KMS-11 (cell line): ENCODE measurements at regions not wholly inside any gene's neighbourhood (a gene's known extent, or its start where the extent isn't known, plus 50 kb on each side); places are given as distances from the start of the nearest gene placed in this dataset.

ENCODE experiments used
- H2AFZ ChIP-seq: fragments of 200-600 bp; sonication (generic); 2 replicates; pipeline ENCODE4 v1.6.1; 2016; ENCODE audit warnings: antibody characterized with exemption, mixed run types, low read depth
- H3K27ac ChIP-seq: fragments of 200-600 bp; sonication (generic); 2 replicates; pipeline ENCODE4 v1.6.1; 2016; ENCODE audit warnings: mild to moderate bottlenecking, mixed run types
- H3K27me3 ChIP-seq: fragments of 200-600 bp; sonication (generic); 2 replicates; pipeline ENCODE4 v1.6.1; 2017; ENCODE audit warnings: mild to moderate bottlenecking, low read depth, mixed run types, moderate library complexity; ENCODE audit not compliant: insufficient read depth
- H3K36me3 ChIP-seq: fragments of 200-600 bp; sonication (generic); 2 replicates; pipeline ENCODE4 v1.6.1; 2017; ENCODE audit warnings: mild to moderate bottlenecking, mixed run types; ENCODE audit not compliant: insufficient read depth
- H3K4me1 ChIP-seq: fragments of 200-600 bp; sonication (generic); 2 replicates; pipeline ENCODE4 v1.6.1; 2016; ENCODE audit warnings: mild to moderate bottlenecking, low read depth, mixed run types; ENCODE audit not compliant: poor library complexity, severe bottlenecking
- H3K4me2 ChIP-seq: fragments of 200-600 bp; sonication (generic); 2 replicates; pipeline ENCODE4 v1.7.0; 2016; ENCODE audit warnings: mild to moderate bottlenecking, mixed run types
- H3K4me3 ChIP-seq: fragments of 200-600 bp; sonication (generic); IDR thresholded peaks from 2 replicates; pipeline ENCODE4 v1.6.1; 2017; ENCODE audit warnings: low read depth, low read length, mixed read lengths; ENCODE audit not compliant: insufficient read depth
- H3K79me2 ChIP-seq: fragments of 200-600 bp; sonication (generic); 2 replicates; pipeline ENCODE4 v1.6.1; 2016; ENCODE audit warnings: low read depth, mixed run types; ENCODE audit not compliant: insufficient read depth
- H3K9ac ChIP-seq: fragments of 200-600 bp; sonication (generic); 2 replicates; pipeline ENCODE4 v1.6.1; 2016; ENCODE audit warnings: mild to moderate bottlenecking, mixed run types
- H4K20me1 ChIP-seq: fragments of 200-600 bp; sonication (generic); 2 replicates; pipeline ENCODE4 v1.6.1; 2016; ENCODE audit warnings: mild to moderate bottlenecking, mixed run types; ENCODE audit not compliant: insufficient read depth
- CTCF ChIP-seq: fragments of 200-600 bp; sonication (generic); conservative IDR thresholded peaks from 2 replicates; pipeline ENCODE4 v1.6.1; 2017; ENCODE audit warnings: low read depth, mild to moderate bottlenecking, antibody characterized with exemption, low read length, moderate library complexity, mixed read lengths

- H3K79me2 ChIP-seq = no peaks in the 10 kb centered on the region
- H3K4me2 ChIP-seq = no peak overlapping the region
- H3K27ac ChIP-seq = no peak overlapping the region
- no peaks in the 10 kb centered on the region for H3K27me3 ChIP-seq
- H3K36me3 ChIP-seq = no peaks in the 10 kb centered on the region
- H4K20me1 ChIP-seq = no peaks in the 10 kb centered on the region
- no peak overlapping the region for H2AFZ ChIP-seq
- H3K4me3 ChIP-seq = no peak overlapping the region
- no peak for TF ChIP-seq CTCF
- no peak overlapping the region for H3K9ac ChIP-seq
- H3K4me1 ChIP-seq = no peaks in the 10 kb centered on the region
These were observed 64.3 kb upstream of the PTCH1 start for GRCh38 chr9:95580812-95581761.

DNA sequence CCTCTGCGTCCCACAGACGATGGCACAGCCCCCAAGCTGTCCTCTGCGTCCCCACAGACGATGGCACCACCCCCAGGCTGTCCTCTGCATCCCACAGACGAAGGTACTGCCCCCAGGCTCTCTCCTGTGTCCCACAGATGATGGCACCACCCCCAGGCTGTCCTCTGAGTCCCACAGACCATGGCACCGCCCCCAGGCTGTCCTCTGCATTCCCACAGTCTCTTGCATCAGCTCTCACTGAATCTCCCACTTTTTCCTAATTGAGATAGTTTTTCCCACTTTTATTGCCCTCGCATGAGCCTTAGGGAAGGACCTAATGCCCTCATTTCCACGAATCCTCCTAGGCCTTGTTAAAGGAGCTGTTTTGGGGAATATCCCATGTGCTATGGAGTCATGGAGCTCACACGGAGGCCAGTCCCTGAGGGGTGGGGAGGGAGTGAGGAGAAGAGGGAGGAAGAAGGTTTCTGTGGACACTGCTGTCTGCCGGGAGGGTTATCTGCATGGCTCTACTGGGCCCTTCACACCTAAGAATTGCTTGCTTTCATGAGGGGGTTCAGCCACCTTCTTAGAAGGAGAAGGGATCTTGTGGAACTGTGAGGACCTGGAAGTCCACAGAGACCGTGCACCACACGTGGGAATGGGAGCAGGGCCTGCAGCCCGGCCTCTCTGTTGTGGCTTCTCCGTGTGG lies 58.2 kb upstream of the PTCH1 start:
- Histone ChIP-seq H3K4me3 (no peak overlapping the region), H4K20me1 (no peaks in the 10 kb centered on the region), H3K9ac (no peak overlapping the region), H3K36me3 (no peaks in the 10 kb centered on the region), H2AFZ (peak overlapping the region; percentile 58), H3K79me2 (no peaks in the 10 kb centered on the region), H3K27ac (no peak overlapping the region), H3K4me2 (peak overlapping the region; percentile 48; the same call in 1 of the 2 replicates), H3K4me1 (peaks cover 3% of the 10 kb centered on the region), H3K27me3 (no peaks in the 10 kb centered on the region)
- no peak for TF ChIP-seq CTCF

GRCh38 chr9:95574176-95574575 lies 57.4 kb upstream of the PTCH1 start:
- Histone ChIP-seq H3K4me3 (no peak overlapping the region), H3K27me3 (no peaks in the 10 kb centered on the region), H3K4me1 (peaks cover 3% of the 10 kb centered on the region), H3K79me2 (no peaks in the 10 kb centered on the region), H3K36me3 (no peaks in the 10 kb centered on the region), H3K9ac (no peak overlapping the region), H3K4me2 (peak overlapping the region; percentile 48; the same call in 1 of the 2 replicates), H2AFZ (peak overlapping the region; percentile 58), H3K27ac (no peak overlapping the region), H4K20me1 (no peaks in the 10 kb centered on the region)
- peak; percentile 38; the same call in 1 of the 2 replicates for TF ChIP-seq CTCF

DNA sequence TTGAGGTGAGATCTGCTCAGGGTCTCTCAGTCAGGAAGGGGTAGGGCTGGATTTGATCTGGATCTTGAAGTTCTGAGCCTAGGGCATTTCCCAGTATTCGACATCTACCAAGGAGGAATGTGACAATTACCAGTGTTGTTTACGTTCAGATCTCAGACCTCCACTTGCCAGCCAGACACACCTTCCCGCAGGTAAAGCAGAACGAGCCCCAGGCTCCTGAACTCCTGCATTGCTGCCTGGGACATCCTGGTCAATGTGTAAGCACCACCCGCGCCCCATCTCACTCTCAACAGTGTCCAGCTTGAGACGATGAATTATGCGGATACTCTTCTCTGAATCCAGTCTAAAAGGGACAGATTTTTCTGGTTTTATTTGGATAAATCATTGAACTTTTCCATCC lies 56.7 kb upstream of the PTCH1 start:
- no peak overlapping the region for H3K4me3 ChIP-seq
- no peaks in the 10 kb centered on the region for H3K27me3 ChIP-seq
- H3K9ac ChIP-seq = no peak overlapping the region
- TF ChIP-seq CTCF = no peak
- H3K36me3 ChIP-seq = no peaks in the 10 kb centered on the region
- H3K4me1 ChIP-seq = peaks cover 3% of the 10 kb centered on the region
- H3K79me2 ChIP-seq = no peaks in the 10 kb centered on the region
- no peak overlapping the region for H3K27ac ChIP-seq
- H3K4me2 ChIP-seq = peak overlapping the region; percentile 48; the same call in 1 of the 2 replicates
- peak overlapping the region; percentile 58; the same call in 1 of the 2 replicates for H2AFZ ChIP-seq
- no peaks in the 10 kb centered on the region for H4K20me1 ChIP-seq
